ENCODE measurements at regions not wholly inside any gene's neighbourhood (a gene's known extent, or its start where the extent isn't known, plus 50 kb on each side); places are given as distances from the start of the nearest gene placed in this dataset.

- TF ChIP-seq POLR2AphosphoS5 (IDR thresholded peaks at IDR 0.05; ENCODE audit: low read depth, low read length) = no peak
- TF ChIP-seq REST (IDR thresholded peaks at IDR 0.05; ENCODE audit: insufficient read depth in 1 of 2, low read depth in 2 of 2, low read length in 2 of 2) = no peak
- no peak for TF ChIP-seq SIN3A (IDR thresholded peaks at IDR 0.05; ENCODE audit: borderline replicate concordance, insufficient read depth, low read length)
- no peak for TF ChIP-seq TAF1 (IDR thresholded peaks at IDR 0.05; ENCODE audit: borderline replicate concordance, insufficient read depth, low read length)
- no peak for TF ChIP-seq FOXP2 (optimal IDR thresholded peaks at IDR 0.05; ENCODE audit: borderline replicate concordance, extremely low read depth, extremely low read length, insufficient read depth)
Observed at GRCh38 chr16:87051526-87052320, 265.5 kb downstream of the C16orf95 start.
